ENCODE measurements at regions not wholly inside any gene's neighbourhood (a gene's known extent, or its start where the extent isn't known, plus 50 kb on each side); places are given as distances from the start of the nearest gene placed in this dataset.

DNA sequence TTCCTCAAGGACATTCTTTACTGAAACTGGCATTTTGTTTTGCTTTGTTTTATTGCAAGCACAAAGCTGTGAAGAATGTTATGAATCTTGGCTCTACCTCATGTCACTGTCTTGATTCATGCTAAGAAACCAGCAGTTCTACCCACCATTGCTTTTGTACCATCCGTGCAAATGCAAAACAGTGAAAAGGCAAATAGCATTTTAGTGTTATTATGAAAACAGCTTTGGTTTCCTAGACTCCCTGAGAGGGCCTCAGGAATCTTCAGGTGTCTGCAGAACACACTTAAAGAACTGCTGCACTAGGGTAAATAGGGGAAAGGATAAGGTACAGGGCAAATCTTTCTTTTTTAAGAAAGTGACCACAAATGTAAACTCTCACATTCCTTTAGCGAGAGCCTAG, 318.9 kb downstream of the AHR start:
- DNase-seq, result no peak

- DNase-seq, result no peak
These were observed 319.6 kb downstream of the AHR start for GRCh38 chr7:17617857-17618651.

DNA sequence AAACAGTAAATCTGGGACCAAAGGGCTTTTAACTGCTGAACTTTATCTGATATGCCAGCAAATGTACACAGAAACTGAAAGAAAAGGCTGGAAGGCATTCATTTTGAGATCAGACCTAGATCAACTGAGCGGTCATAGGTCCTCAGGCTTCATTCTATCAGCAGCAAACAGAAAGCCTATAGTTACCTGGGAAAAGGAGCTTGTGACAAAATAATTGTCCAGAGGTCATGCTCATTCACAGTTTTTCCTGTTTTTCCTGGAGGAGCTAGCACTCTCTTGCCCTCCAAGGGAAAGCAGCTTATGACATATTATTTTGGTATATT, 320.2 kb downstream of the AHR start:
- DNase-seq, result no peak

- no peak for DNase-seq
These were observed 320.9 kb downstream of the AHR start for GRCh38 chr7:17619196-17619818.

- DNase-seq, result no peak
These were observed 319.7 kb downstream of the SNX13 start for GRCh38 chr7:17620566-17620965.

GRCh38 chr7:17622451-17622850, 317.8 kb downstream of the SNX13 start:
- no peak for DNase-seq

- DNase-seq, result no peak
These were observed 316.6 kb downstream of the SNX13 start for GRCh38 chr7:17623546-17624185.

DNA sequence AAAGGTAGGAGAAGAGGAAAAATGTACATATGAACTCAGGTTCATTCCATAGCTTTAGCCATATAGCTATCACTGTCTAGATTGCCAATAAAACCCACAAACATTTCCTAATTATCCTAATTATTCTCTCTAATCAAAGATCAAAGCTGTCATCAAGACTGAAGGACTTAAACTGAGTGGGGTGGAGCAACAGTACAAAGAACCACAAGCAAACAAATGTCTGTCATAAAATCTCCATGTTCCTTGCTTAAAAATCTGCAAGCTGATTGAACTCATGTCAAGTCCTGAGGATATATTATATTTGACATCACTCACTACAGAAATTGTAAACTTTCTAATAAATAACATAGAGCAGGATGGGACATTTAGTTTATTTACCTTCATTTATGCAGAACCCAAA, 315.9 kb downstream of the SNX13 start:
- DNase-seq, result no peak

DNA sequence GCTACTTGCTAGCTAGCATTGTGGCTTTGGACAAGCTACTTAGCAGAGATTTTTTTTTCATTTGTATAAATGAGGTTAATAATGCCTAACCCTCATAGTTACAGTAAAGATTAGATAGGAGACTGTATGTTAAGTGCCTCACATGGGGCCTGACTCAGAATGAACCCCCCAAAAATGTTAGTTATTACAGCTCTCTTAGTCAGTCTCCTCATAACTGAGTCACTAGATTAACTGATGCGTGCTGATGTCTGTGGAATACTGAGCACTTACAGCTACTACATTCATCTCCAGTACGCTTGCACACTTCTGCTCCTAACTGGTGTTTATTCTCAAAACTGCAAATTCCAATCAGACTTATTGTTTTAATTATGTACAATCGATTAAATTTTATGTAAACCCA, 315.3 kb downstream of the SNX13 start:
- DNase-seq, result no peak

DNA sequence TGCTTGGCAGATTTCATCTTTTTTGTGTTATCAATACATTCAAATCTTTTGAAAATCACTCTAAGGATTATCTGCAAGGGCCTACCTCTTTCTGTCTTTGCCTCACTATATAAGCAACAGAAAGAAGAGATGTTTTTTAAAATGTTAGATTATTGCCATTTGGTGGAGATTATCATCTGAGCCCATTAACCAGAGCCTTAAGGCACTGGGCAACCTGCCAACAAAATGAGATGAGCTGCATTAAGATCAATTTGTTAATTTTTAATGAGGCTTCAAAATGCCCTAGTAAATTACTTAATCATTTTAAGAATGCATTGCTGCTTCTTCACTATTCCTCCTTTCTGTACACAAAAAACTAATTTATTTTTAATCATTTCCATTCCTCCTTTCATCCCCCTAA, 314.1 kb downstream of the SNX13 start:
- DNase-seq, result no peak

GRCh38 chr7:17631061-17631460, 309.2 kb downstream of the SNX13 start:
- DNase-seq, result no peak

DNA sequence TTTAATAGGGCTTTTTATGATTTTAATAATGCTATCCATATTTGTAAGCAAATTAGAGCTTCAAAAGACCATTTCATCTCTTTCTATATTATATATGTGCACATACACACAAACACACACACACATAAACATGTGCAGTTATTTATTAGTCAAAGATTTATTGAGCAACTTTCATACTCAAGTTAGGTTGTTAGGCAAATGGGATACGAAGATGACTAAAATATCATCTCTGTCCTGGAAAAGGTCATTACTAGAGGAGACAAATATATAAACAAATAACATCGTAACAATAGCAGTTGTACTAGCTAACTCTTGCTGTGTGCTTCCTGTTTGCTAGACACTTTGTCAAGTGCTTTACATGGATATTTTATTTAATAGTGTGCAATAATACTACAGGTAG, 307.9 kb downstream of the SNX13 start:
- no peak for DNase-seq

- no peak for DNase-seq
These were observed 307.2 kb downstream of the SNX13 start for GRCh38 chr7:17633067-17633466.

DNA sequence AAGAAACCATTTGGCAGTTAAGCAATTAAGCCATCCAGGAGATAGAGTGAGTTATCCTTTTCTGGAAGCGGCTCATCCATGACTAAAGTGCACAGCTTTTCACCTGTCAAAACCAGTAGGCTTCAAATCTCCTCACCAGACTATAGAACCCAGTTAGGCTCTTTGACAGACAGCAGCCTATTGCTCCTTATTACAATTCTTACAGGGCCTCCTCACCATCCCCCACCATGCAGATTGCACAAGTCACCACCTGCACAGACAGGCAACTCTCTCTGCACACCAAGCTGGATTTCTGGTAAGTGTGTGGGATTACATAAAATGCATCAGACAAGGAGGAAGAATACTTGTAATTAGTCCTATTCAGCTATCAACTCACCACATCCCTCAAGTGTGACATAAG, 301.6 kb downstream of the SNX13 start:
- DNase-seq, result no peak

GRCh38 chr7:17640730-17641377, 299.4 kb downstream of the SNX13 start:
- DNase-seq, result no peak

- DNase-seq, result no peak
These were observed 294.8 kb downstream of the SNX13 start for GRCh38 chr7:17645500-17645899.

DNA sequence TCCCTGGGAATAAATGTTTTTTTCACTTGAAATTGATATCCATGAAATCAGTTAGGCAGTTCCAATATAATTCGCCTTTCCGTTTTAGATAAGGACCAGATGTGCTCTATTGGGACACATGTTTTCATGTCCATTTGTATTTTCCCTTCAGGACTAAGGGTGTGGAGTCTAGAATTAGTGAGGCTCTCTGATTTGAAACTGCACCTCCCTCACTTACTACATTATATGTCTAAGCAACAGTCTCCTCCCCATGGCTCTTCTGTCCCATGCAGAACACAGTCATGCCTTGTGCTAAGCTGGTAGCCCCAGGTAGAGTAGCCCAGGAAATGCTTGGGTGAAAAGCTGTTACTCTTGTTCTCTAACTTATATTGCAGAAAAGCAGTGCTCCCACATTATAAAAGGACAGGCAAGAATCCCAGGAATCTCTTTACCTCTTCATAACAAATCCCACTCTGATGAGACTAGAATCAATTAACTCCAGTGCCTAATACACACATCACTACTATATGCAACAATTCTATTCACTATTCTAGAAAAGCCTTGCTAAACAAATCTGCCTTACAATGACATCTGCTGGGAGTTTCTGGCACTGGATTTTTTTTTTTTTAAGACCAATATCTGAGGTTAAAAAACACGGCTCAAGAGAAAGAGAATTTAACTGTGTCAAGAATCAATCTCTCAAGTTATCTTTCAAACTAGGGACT, 293.9 kb downstream of the SNX13 start:
- no peak for DNase-seq

GRCh38 chr7:17651341-17651740, 289.0 kb downstream of the SNX13 start:
- no peak for DNase-seq

DNA sequence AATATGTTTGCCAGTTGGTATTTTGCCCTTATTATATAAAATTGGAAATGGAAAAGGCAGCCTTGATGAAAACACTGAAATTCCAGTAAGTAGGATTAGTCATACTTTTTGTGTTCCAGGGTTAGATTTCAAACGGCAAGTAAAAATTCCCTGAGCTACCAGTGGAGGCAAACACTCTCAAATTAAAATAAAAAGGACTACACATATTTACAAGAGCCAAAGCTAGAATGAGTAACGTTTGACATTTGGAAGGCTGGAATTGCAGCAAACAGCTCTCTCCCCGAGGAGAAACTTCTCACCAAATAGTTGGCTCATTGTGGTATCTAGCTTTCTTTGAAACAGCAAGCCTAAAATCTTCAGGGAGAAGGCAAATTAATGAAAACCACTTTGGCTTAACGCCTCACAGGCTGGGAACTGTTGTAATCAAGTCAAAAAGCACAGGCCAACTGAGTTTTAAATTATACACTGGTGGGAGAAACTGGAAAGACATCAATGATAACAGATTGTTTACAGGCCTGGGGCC, 288.4 kb downstream of the SNX13 start:
- DNase-seq, result no peak

DNA sequence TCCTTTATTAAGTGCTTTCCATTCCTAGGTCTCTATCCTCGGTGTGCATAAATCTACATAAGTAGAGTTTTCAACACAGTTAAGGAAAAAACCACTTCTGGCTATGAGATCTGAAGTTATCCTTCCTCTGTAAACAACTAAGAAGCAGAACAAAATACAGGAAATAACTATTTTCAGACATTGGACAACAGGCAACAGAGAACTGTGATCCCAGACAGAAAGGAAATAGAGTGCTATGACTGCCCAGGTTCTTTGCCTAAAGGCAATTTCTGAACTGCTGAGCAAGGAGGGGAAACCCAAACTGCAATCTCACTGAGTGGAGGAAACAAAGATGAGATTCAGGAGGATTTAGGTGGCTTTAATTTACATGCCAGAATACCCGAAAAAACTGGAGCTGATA, 285.4 kb downstream of the SNX13 start:
- no peak for DNase-seq

DNA sequence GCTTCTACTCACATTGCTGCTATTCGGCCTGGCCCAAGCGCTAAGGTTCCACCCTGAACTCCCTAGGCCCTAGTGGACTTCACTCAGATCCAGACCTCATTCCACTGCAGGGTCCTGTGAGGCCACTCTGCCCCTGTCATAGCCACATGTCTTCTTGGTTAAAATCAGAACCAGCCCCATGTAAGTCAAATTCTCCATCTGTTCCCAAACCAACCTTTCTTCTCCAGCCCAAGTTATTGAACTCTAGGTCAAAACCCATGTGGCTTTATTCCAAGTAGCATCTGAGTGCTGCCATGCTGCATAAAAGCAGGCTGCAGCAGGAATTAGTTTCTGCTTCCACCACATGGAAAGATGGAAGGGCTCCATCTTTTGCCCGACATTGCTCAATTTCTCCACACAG, 281.2 kb downstream of the SNX13 start:
- DNase-seq, result no peak

DNA sequence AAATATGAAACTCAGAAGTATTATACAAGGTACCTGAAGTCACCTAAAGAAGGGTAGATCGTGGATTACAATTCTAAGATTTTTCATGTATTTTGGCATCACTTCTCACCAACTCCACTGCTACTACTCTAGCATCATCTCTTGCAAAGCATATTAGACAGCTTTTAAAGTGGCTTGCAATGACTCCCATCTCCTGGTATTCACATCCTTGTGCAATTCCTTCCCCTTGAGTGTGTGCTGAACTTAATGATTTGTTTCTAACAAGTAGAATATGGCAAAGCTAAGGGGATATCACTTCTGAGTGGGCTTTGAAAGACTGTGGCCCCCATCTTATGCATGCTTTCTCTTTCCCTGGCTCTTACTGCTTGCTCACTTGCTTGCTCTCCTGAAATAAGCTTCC, 280.2 kb downstream of the SNX13 start:
- no peak for DNase-seq

- no peak for DNase-seq
These were observed 278.2 kb downstream of the SNX13 start for GRCh38 chr7:17661982-17662585.

All from NCI-H1048 (cell line).